ENCODE measurements at regions not wholly inside any gene's neighbourhood (a gene's known extent, or its start where the extent isn't known, plus 50 kb on each side); places are given as distances from the start of the nearest gene placed in this dataset.

- TF ChIP-seq POLR2AphosphoS5 (IDR thresholded peaks at IDR 0.05; ENCODE audit: low read depth) (no peak), CTCF (IDR thresholded peaks at IDR 0.05; ENCODE audit: insufficient read depth, low read length) (no peak), GABPA (IDR thresholded peaks at IDR 0.05; ENCODE audit: low read depth) (no peak), REST (IDR thresholded peaks at IDR 0.05; ENCODE audit: insufficient replicate concordance, low read depth) (no peak), SPI1 (IDR thresholded peaks at IDR 0.05; ENCODE audit: borderline replicate concordance, low read depth) (peak; percentile 42; the same call in 1 of the 2 replicates)
Measured at GRCh38 chr22:48084041-48084728, 1321.7 kb downstream of the TBC1D22A start.

Data from HL-60 (cell line).